MM.1S (cell line): ENCODE measurements at regions not wholly inside any gene's neighbourhood (a gene's known extent, or its start where the extent isn't known, plus 50 kb on each side); places are given as distances from the start of the nearest gene placed in this dataset.

Experiments used
- DNase-seq: peaks from one replicate; pipeline ENCODE4 v3.0.0-alpha.2; 2015
- H2AFZ ChIP-seq: fragments of 300-600 bp; sonication (generic); 2 replicates; pipeline ENCODE4 v1.6.0; 2016; ENCODE audit warnings: antibody characterized with exemption, low read length
- H3F3A ChIP-seq: fragments of 300-600 bp; sonication (generic); 2 replicates; pipeline ENCODE4 v1.6.1; 2016; ENCODE audit warnings: mild to moderate bottlenecking, antibody characterized with exemption, low read length, moderate library complexity, mixed read lengths; ENCODE audit not compliant: insufficient read depth
- H3K27ac ChIP-seq: fragments of 300-600 bp; sonication (generic); 2 replicates; pipeline ENCODE4 v1.5.1; 2016; ENCODE audit warnings: mild to moderate bottlenecking, low read length
- H3K27me3 ChIP-seq: fragments of 300-600 bp; sonication (generic); replicated peaks from 2 replicates; pipeline ENCODE4 v1.6.0; 2016; ENCODE audit warnings: low read length; ENCODE audit not compliant: insufficient read depth
- H3K36me3 ChIP-seq: fragments of 300-600 bp; sonication (generic); replicated peaks from 2 replicates; pipeline ENCODE4 v1.6.1; 2016; ENCODE audit warnings: mild to moderate bottlenecking, low read length, mixed read lengths; ENCODE audit not compliant: insufficient read depth
- H3K4me1 ChIP-seq: fragments of 300-600 bp; sonication (generic); 2 replicates; pipeline ENCODE4 v1.6.1; 2016; ENCODE audit warnings: low read length, mixed read lengths
- H3K4me2 ChIP-seq: fragments of 300-600 bp; sonication (generic); 2 replicates; pipeline ENCODE4 v1.6.0; 2016; ENCODE audit warnings: low read depth, low read length
- H3K4me3 ChIP-seq: fragments of 300-600 bp; sonication (generic); 2 replicates; pipeline ENCODE4 v1.5.1; 2016; ENCODE audit warnings: low read length, mixed read lengths
- H3K79me2 ChIP-seq: fragments of 300-600 bp; sonication (generic); 2 replicates; pipeline ENCODE4 v1.6.1; 2016; ENCODE audit warnings: mixed run types, low read length, mixed read lengths
- H3K9ac ChIP-seq: fragments of 300-600 bp; sonication (generic); 2 replicates; pipeline ENCODE4 v1.6.1; 2016; ENCODE audit warnings: low read length, mixed read lengths
- H3K9me2 ChIP-seq: fragments of 300-600 bp; sonication (generic); replicated peaks from 2 replicates; pipeline ENCODE4 v1.6.1; 2016; ENCODE audit warnings: mild to moderate bottlenecking, low read length, mixed read lengths; ENCODE audit not compliant: insufficient read depth
- H3K9me3 ChIP-seq: fragments of 300-600 bp; sonication (generic); replicated peaks from 2 replicates; pipeline ENCODE4 v1.6.1; 2016; ENCODE audit warnings: mild to moderate bottlenecking, low read length, mixed read lengths; ENCODE audit not compliant: insufficient read depth
- H4K20me1 ChIP-seq: fragments of 300-600 bp; sonication (generic); 2 replicates; pipeline ENCODE4 v1.6.1; 2016; ENCODE audit warnings: mild to moderate bottlenecking, low read length, moderate library complexity, mixed read lengths; ENCODE audit not compliant: insufficient read depth
- CTCF ChIP-seq: fragments of 300-600 bp; sonication (generic); IDR thresholded peaks from 2 replicates; pipeline ENCODE4 v1.5.1; 2016; ENCODE audit warnings: antibody characterized with exemption, low read length, mixed read lengths
- EZH2 ChIP-seq: fragments of 300-600 bp; sonication (generic); optimal IDR thresholded peaks from 2 replicates; pipeline ENCODE3; 2017; ENCODE audit warnings: low read depth, mild to moderate bottlenecking, antibody characterized with exemption, low read length, mixed read lengths
- EZH2phosphoT487 ChIP-seq: fragments of 300-600 bp; sonication (generic); IDR thresholded peaks from 2 replicates; pipeline ENCODE4 v1.6.1; 2018; ENCODE audit warnings: antibody characterized with exemption, low read length

GRCh38 chr7:112866424-112866823 lies 76.2 kb upstream of the TMEM168 start:
- H4K20me1 ChIP-seq: 0 out of 2 replicates have a peak, but pooled peaks cover 3% of the 10 kb centered on the region
- peak overlapping the region; percentile 46; the same call in 1 of the 2 replicates for H3K27ac ChIP-seq
- peaks cover 28% of the 10 kb centered on the region for H3K4me1 ChIP-seq
- peak; percentile 96 for DNase-seq
- no peaks in the 10 kb centered on the region for H3K9me2 ChIP-seq
- peaks cover 12% of the 10 kb centered on the region for H3F3A ChIP-seq
- no peak overlapping the region for H3K9ac ChIP-seq
- no peaks in the 10 kb centered on the region for H3K9me3 ChIP-seq
- no peak overlapping the region; the same call in 1 of the 2 replicates for H2AFZ ChIP-seq
- peak overlapping the region; percentile 68 for H3K4me2 ChIP-seq
- no peaks in the 10 kb centered on the region for H3K36me3 ChIP-seq
- H3K79me2 ChIP-seq: peaks cover 7% of the 10 kb centered on the region; the same call in 1 of the 2 replicates
- peak overlapping the region; percentile 17; the same call in 1 of the 2 replicates for H3K4me3 ChIP-seq
- TF ChIP-seq CTCF: no peak
- no peak for TF ChIP-seq EZH2phosphoT487
- TF ChIP-seq EZH2: no peak
- H3K27me3 ChIP-seq: no peaks in the 10 kb centered on the region

- H3K4me1 ChIP-seq: peaks cover 24% of the 10 kb centered on the region
- H3F3A ChIP-seq: peaks cover 12% of the 10 kb centered on the region
- no peak overlapping the region for H3K27ac ChIP-seq
- no peaks in the 10 kb centered on the region for H3K9me2 ChIP-seq
- DNase-seq: no peak
- H3K79me2 ChIP-seq: 0 out of 2 replicates have a peak, but pooled peaks cover 4% of the 10 kb centered on the region
- no peaks in the 10 kb centered on the region for H3K27me3 ChIP-seq
- H2AFZ ChIP-seq: no peak overlapping the region
- no peaks in the 10 kb centered on the region for H3K9me3 ChIP-seq
- H3K36me3 ChIP-seq: no peaks in the 10 kb centered on the region
- no peak overlapping the region for H3K4me2 ChIP-seq
- H3K9ac ChIP-seq: no peak overlapping the region
- H3K4me3 ChIP-seq: no peak overlapping the region
- no peak for TF ChIP-seq EZH2phosphoT487
- H4K20me1 ChIP-seq: 0 out of 2 replicates have a peak, but pooled peaks cover 1% of the 10 kb centered on the region
Observed at GRCh38 chr7:112864380-112864779, 74.2 kb upstream of the TMEM168 start.

- DNase-seq: no peak
- H3K36me3 ChIP-seq: no peaks in the 10 kb centered on the region
- no peak overlapping the region for H3K9ac ChIP-seq
- no peaks in the 10 kb centered on the region for H3K9me2 ChIP-seq
- no peaks in the 10 kb centered on the region for H3K9me3 ChIP-seq
- H3K27ac ChIP-seq: no peak overlapping the region
- H4K20me1 ChIP-seq: no peaks in the 10 kb centered on the region
- no peak overlapping the region for H2AFZ ChIP-seq
- H3K4me3 ChIP-seq: no peak overlapping the region
- no peaks in the 10 kb centered on the region for H3K79me2 ChIP-seq
- no peaks in the 10 kb centered on the region for H3F3A ChIP-seq
- no peak overlapping the region for H3K4me2 ChIP-seq
- H3K4me1 ChIP-seq: no peaks in the 10 kb centered on the region
- H3K27me3 ChIP-seq: no peaks in the 10 kb centered on the region
- TF ChIP-seq EZH2phosphoT487 (no peak), CTCF (no peak), EZH2 (no peak)
Observed at GRCh38 chr7:112858838-112859237, 68.6 kb upstream of the TMEM168 start.

- H2AFZ ChIP-seq: no peak overlapping the region
- no peaks in the 10 kb centered on the region for H3K36me3 ChIP-seq
- H3K27ac ChIP-seq: no peak overlapping the region
- H3K79me2 ChIP-seq: no peaks in the 10 kb centered on the region
- peak; percentile 39 for DNase-seq
- no peaks in the 10 kb centered on the region for H3K27me3 ChIP-seq
- no peaks in the 10 kb centered on the region for H3K9me2 ChIP-seq
- H4K20me1 ChIP-seq: no peaks in the 10 kb centered on the region
- no peaks in the 10 kb centered on the region for H3F3A ChIP-seq
- H3K4me2 ChIP-seq: no peak overlapping the region
- no peaks in the 10 kb centered on the region for H3K4me1 ChIP-seq
- H3K4me3 ChIP-seq: no peak overlapping the region
- H3K9ac ChIP-seq: no peak overlapping the region
- no peaks in the 10 kb centered on the region for H3K9me3 ChIP-seq
- no peak for TF ChIP-seq EZH2phosphoT487
- no peak for TF ChIP-seq CTCF
- no peak for TF ChIP-seq EZH2
Observed at GRCh38 chr7:112855227-112855626, 65.0 kb upstream of the TMEM168 start.
